Fibroblast of skin of scalp (primary cell): ENCODE measurements at regions not wholly inside any gene's neighbourhood (a gene's known extent, or its start where the extent isn't known, plus 50 kb on each side); places are given as distances from the start of the nearest gene placed in this dataset.
A peak's percentile ranks its signal among the peaks of the same experiment; 100 is the strongest.
"Not testable (repeated sequence)": the region's sequence is repeated elsewhere in the genome, so short reads cannot be mapped to it uniquely, and the experiment has no call there.

Experiments used
- DNase-seq: peaks from one replicate; pipeline ENCODE4 v3.0.0-alpha.2; 2013

- no peak for DNase-seq
Observed at GRCh38 chr4:128565054-128565453, 244.4 kb upstream of the JADE1 start.

GRCh38 chr4:128564081-128564630 lies 245.3 kb upstream of the JADE1 start:
- peak; percentile 58 for DNase-seq

- no peak for DNase-seq
Observed at GRCh38 chr4:128560754-128561495, 248.6 kb upstream of the JADE1 start.

- peak; percentile 83 for DNase-seq
Observed at GRCh38 chr4:128558896-128559679, 250.4 kb upstream of the JADE1 start.

- DNase-seq: no peak
Observed at GRCh38 chr4:128556756-128557155, 252.7 kb upstream of the JADE1 start.

- no peak for DNase-seq
Observed at GRCh38 chr4:128553686-128554515, 255.6 kb upstream of the JADE1 start.

- no peak for DNase-seq
Observed at GRCh38 chr4:128552586-128552907, 257.0 kb upstream of the JADE1 start.

- no peak for DNase-seq
Observed at GRCh38 chr4:128551280-128551679, 258.2 kb upstream of the JADE1 start.

GRCh38 chr4:128550060-128550459 lies 259.4 kb upstream of the JADE1 start:
- no peak for DNase-seq

GRCh38 chr4:128549636-128550035 lies 259.9 kb upstream of the JADE1 start:
- no peak for DNase-seq

GRCh38 chr4:128548381-128548780 lies 260.8 kb upstream of the PGRMC2 start:
- DNase-seq: no peak

GRCh38 chr4:128544272-128544671 lies 256.7 kb upstream of the PGRMC2 start:
- DNase-seq: no peak

GRCh38 chr4:128543696-128544095 lies 256.1 kb upstream of the PGRMC2 start:
- no peak for DNase-seq

GRCh38 chr4:128542047-128542446 lies 254.4 kb upstream of the PGRMC2 start:
- DNase-seq: no peak

GRCh38 chr4:128540122-128540521 lies 252.5 kb upstream of the PGRMC2 start:
- no peak for DNase-seq

GRCh38 chr4:128538111-128538882 lies 250.7 kb upstream of the PGRMC2 start:
- DNase-seq: no peak

GRCh38 chr4:128536746-128537145 lies 249.1 kb upstream of the PGRMC2 start:
- no peak for DNase-seq

GRCh38 chr4:128535510-128535909 lies 247.9 kb upstream of the PGRMC2 start:
- not testable (repeated sequence) for DNase-seq

GRCh38 chr4:128528793-128529553 lies 241.4 kb upstream of the PGRMC2 start:
- peak; percentile 99 for DNase-seq

- DNase-seq: peak; percentile 47
Observed at GRCh38 chr4:128527946-128528576, 240.4 kb upstream of the PGRMC2 start.

- DNase-seq: peak; percentile 75
Observed at GRCh38 chr4:128527351-128527750, 239.7 kb upstream of the PGRMC2 start.
